ENCODE measurements at regions not wholly inside any gene's neighbourhood (a gene's known extent, or its start where the extent isn't known, plus 50 kb on each side); places are given as distances from the start of the nearest gene placed in this dataset.

DNA sequence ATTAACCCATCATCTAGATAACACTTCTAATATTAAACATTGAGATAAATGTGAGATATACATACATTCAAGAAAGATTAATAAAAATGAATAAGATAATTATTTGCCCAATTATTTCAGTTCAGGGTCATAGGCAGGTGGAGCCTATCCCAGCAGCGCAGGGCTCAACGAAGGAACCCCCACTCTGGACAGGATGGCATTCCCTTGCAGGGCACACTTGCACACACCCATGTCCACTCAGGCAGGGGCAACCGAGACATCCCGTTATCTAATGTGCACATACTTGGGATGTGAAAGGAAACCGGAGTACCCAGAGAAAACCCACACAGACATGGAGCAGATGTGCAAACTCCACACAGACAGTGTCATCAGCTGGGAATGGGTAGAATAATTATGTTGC, 175.4 kb upstream of the CMC1 start:
- H3K36me3 ChIP-seq (ENCODE audit: control insufficient read depth, low read length), result no peaks in the 10 kb centered on the region
- no peak overlapping the region for H3K4me2 ChIP-seq (ENCODE audit: low read length)
- no peaks in the 10 kb centered on the region for H3K9me2 ChIP-seq (replicated peaks; ENCODE audit: control insufficient read depth, low read length)
- H3K9me3 ChIP-seq (ENCODE audit: control insufficient read depth, insufficient read depth, low read length), result no peaks in the 10 kb centered on the region
- H3F3A ChIP-seq (ENCODE audit: control insufficient read depth, insufficient read depth), result no peaks in the 10 kb centered on the region
- H4K20me1 ChIP-seq (ENCODE audit: control insufficient read depth, insufficient read depth, low read depth, low read length), result no peaks in the 10 kb centered on the region
- no peaks in the 10 kb centered on the region for H3K27me3 ChIP-seq (ENCODE audit: control insufficient read depth, low read length)
- H3K27ac ChIP-seq (ENCODE audit: low read depth, low read length), result no peak overlapping the region
- no peak for TF ChIP-seq EZH2phosphoT487 (IDR thresholded peaks at IDR 0.05; ENCODE audit: borderline replicate concordance, low read length)
- TF ChIP-seq, protein P1, sequence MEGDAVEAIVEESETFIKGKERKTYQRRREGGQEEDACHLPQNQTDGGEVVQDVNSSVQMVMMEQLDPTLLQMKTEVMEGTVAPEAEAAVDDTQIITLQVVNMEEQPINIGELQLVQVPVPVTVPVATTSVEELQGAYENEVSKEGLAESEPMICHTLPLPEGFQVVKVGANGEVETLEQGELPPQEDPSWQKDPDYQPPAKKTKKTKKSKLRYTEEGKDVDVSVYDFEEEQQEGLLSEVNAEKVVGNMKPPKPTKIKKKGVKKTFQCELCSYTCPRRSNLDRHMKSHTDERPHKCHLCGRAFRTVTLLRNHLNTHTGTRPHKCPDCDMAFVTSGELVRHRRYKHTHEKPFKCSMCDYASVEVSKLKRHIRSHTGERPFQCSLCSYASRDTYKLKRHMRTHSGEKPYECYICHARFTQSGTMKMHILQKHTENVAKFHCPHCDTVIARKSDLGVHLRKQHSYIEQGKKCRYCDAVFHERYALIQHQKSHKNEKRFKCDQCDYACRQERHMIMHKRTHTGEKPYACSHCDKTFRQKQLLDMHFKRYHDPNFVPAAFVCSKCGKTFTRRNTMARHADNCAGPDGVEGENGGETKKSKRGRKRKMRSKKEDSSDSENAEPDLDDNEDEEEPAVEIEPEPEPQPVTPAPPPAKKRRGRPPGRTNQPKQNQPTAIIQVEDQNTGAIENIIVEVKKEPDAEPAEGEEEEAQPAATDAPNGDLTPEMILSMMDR (IDR thresholded peaks at IDR 0.05; ENCODE audit: low read depth, low read length, poor library complexity, severe bottlenecking), result no peak
- no peaks in the 10 kb centered on the region for H3K4me1 ChIP-seq (ENCODE audit: control insufficient read depth, low read length)
- no peaks in the 10 kb centered on the region for H3K79me2 ChIP-seq (ENCODE audit: control insufficient read depth, low read length)
- no peak overlapping the region for H3K4me3 ChIP-seq (ENCODE audit: low read length)

DNA sequence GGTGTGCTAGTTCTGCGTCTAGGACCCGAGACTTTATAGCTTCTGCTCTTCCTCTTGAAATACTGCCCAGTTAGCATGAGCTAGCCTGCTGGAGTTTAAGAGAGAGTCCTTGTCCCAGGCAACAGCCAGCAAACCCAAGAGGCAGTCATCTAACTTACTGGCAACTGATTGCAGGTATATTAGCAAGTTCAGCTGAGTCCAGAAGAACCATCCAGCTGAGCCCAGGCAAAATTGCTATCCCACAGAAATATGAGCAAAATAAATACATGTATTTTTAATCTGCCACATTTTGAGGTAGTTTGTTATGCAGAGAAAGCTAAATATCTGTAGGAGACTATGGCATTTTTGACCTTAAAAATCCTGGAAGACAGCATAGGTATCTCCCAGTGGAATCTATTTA, 174.4 kb upstream of the CMC1 start:
- H3F3A ChIP-seq (ENCODE audit: control insufficient read depth, insufficient read depth), result no peaks in the 10 kb centered on the region
- TF ChIP-seq, protein P1 (IDR thresholded peaks at IDR 0.05; ENCODE audit: low read depth, low read length, poor library complexity, severe bottlenecking), result no peak
- no peak for TF ChIP-seq EZH2phosphoT487 (IDR thresholded peaks at IDR 0.05; ENCODE audit: borderline replicate concordance, low read length)
- no peaks in the 10 kb centered on the region for H3K9me3 ChIP-seq (ENCODE audit: control insufficient read depth, insufficient read depth, low read length)
- H4K20me1 ChIP-seq (ENCODE audit: control insufficient read depth, insufficient read depth, low read depth, low read length), result no peaks in the 10 kb centered on the region
- H3K4me3 ChIP-seq (ENCODE audit: low read length), result no peak overlapping the region
- no peaks in the 10 kb centered on the region for H3K27me3 ChIP-seq (ENCODE audit: control insufficient read depth, low read length)
- no peaks in the 10 kb centered on the region for H3K4me1 ChIP-seq (ENCODE audit: control insufficient read depth, low read length)
- H3K4me2 ChIP-seq (ENCODE audit: low read length), result no peak overlapping the region
- no peak overlapping the region for H3K27ac ChIP-seq (ENCODE audit: low read depth, low read length)
- H3K9me2 ChIP-seq (replicated peaks; ENCODE audit: control insufficient read depth, low read length), result no peaks in the 10 kb centered on the region
- no peaks in the 10 kb centered on the region for H3K36me3 ChIP-seq (ENCODE audit: control insufficient read depth, low read length)
- no peaks in the 10 kb centered on the region for H3K79me2 ChIP-seq (ENCODE audit: control insufficient read depth, low read length)

DNA sequence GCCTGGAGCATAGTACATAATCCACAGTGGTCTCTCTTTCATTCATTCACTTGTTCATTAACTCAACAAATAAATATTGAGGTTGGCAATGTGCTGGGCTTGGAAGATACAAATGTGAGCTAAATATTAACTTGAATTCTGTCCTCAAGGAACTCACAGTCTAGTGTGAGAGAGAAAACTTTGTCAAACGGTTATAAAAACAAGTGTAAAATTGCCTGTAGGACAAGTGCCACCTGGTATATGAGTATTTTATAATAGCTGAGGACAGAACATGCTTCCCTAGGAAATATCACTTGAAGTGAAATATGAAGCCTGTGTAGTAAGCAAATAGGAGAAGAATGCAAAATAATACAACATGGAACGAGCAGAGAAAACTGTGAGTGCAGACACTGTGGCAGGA, 173.1 kb upstream of the CMC1 start:
- Histone ChIP-seq H3K4me1 (ENCODE audit: control insufficient read depth, low read length) (no peaks in the 10 kb centered on the region), H3K36me3 (ENCODE audit: control insufficient read depth, low read length) (no peaks in the 10 kb centered on the region), H3K4me2 (ENCODE audit: low read length) (no peak overlapping the region), H3K27ac (ENCODE audit: low read depth, low read length) (no peak overlapping the region), H3K4me3 (ENCODE audit: low read length) (no peak overlapping the region), H3K27me3 (ENCODE audit: control insufficient read depth, low read length) (no peaks in the 10 kb centered on the region), H3K9me2 (replicated peaks; ENCODE audit: control insufficient read depth, low read length) (no peaks in the 10 kb centered on the region), H3K79me2 (ENCODE audit: control insufficient read depth, low read length) (no peaks in the 10 kb centered on the region), H3F3A (ENCODE audit: control insufficient read depth, insufficient read depth) (no peaks in the 10 kb centered on the region), H4K20me1 (ENCODE audit: control insufficient read depth, insufficient read depth, low read depth, low read length) (no peaks in the 10 kb centered on the region), H3K9me3 (ENCODE audit: control insufficient read depth, insufficient read depth, low read length) (no peaks in the 10 kb centered on the region)
- TF ChIP-seq, protein P1 (IDR thresholded peaks at IDR 0.05; ENCODE audit: low read depth, low read length, poor library complexity, severe bottlenecking), result no peak
- TF ChIP-seq EZH2phosphoT487 (IDR thresholded peaks at IDR 0.05; ENCODE audit: borderline replicate concordance, low read length), result no peak

DNA sequence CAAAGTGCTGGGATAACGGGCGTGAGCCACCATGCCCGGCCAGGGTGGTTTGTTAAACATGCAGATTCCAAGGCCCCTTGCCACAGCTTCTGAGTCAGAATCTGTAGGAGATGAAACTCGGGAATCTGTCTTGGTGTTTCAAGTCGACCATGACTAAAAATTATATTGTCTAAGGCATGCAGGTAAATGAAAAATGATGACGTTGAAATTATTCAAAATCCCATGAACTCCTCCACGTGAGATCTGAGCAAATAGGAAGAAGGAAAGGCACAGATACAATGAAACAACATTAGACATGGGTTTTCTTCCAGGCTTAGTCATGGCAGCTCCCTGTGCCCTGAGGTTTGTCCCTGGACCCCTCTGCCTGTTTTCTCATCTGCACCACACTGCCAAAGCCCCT, 172.0 kb upstream of the CMC1 start:
- Histone ChIP-seq H3F3A (ENCODE audit: control insufficient read depth, insufficient read depth) (no peaks in the 10 kb centered on the region), H3K27me3 (ENCODE audit: control insufficient read depth, low read length) (no peaks in the 10 kb centered on the region), H3K79me2 (ENCODE audit: control insufficient read depth, low read length) (no peaks in the 10 kb centered on the region), H3K4me3 (ENCODE audit: low read length) (no peak overlapping the region), H3K27ac (ENCODE audit: low read depth, low read length) (no peak overlapping the region), H3K9me3 (ENCODE audit: control insufficient read depth, insufficient read depth, low read length) (no peaks in the 10 kb centered on the region), H3K9me2 (replicated peaks; ENCODE audit: control insufficient read depth, low read length) (no peaks in the 10 kb centered on the region), H4K20me1 (ENCODE audit: control insufficient read depth, insufficient read depth, low read depth, low read length) (no peaks in the 10 kb centered on the region), H3K4me2 (ENCODE audit: low read length) (no peak overlapping the region), H3K36me3 (ENCODE audit: control insufficient read depth, low read length) (no peaks in the 10 kb centered on the region), H3K4me1 (ENCODE audit: control insufficient read depth, low read length) (no peaks in the 10 kb centered on the region)
- TF ChIP-seq EZH2phosphoT487 (IDR thresholded peaks at IDR 0.05; ENCODE audit: borderline replicate concordance, low read length), result no peak

Measured in DOHH2 (cell line).